Activated T-helper 1 cell treated with anti-CD3 and anti-CD28 coated beads, Interleukin-2, amount 50 U/mL, for 16 hours (primary cell): ENCODE measurements at regions not wholly inside any gene's neighbourhood (a gene's known extent, or its start where the extent isn't known, plus 50 kb on each side); places are given as distances from the start of the nearest gene placed in this dataset.

Experiments
- DNase-seq, 2 donors: peaks; one replicate each; pipeline ENCODE4 v3.0.0-alpha.2; 2020; ENCODE audit warnings: low read depth in 1 of 2, low spot score in 1 of 2

DNA sequence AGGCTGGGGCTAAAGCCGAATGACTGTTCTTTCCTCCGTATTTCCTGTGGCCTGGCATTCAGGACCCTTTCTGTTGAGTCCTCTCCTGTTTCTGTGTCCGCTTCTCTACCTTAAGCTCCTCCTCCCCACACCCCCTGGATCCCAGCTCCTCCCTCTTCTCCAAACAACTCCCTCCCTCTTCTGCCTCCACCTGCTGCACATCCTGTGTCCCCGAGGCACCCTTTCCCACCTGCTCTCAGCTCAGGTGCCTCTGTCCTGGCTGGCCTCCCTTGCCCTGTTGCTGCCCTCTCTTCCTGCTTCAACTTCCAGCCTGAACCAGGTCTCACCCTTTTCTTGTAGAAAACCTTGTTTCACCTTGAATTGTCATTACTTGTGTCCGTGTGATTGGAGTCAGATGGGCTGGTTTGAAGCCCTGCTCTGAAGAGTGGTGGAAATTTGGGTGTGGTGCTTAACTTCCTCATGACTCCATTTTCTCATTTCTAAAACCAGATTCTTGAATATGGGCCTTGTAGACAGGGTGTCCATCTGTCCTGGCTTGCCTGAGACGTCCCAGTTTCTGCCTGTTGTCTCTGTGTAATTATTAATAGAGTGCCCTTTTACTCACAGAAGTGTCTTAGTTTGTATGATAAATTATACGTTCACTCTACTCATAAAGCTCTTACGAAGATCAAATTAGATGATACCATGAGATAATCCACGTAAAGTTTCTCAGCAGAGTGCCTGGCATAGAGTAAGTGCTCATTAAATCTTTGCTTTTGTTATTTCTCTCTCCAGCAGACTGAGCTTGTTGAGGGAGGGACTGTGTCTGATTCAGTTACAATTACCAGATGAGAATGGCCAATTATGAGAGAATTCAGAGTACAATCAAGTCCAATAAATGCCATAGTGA is 58.9 kb upstream of the TRABD2B start:
- no peak for DNase-seq

DNA sequence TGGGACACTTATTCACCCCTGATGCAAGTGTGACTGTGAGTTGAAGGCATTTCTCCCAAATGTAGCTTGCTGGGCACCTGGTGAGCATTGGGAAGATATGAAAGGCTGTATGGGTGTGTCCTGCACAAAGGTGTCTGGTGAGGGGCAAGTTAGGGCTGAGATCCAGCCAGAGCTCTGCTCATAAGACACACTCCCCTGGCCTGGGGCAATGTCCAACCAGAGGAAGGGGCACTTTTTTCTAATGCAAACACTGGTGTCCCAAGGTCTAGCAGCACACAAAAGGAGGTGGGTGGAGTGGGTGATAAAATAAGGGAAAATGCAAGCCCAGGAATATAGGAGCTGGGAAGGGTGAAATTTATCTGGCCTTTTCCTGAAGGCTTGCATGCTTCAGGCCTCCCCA is 57.0 kb upstream of the TRABD2B start:
- no peak for DNase-seq

- no peak for DNase-seq
Measured at GRCh38 chr1:48052923-48053291, 55.7 kb upstream of the TRABD2B start.

GRCh38 chr1:48051466-48052126 is 54.4 kb upstream of the TRABD2B start:
- no peak for DNase-seq

DNA sequence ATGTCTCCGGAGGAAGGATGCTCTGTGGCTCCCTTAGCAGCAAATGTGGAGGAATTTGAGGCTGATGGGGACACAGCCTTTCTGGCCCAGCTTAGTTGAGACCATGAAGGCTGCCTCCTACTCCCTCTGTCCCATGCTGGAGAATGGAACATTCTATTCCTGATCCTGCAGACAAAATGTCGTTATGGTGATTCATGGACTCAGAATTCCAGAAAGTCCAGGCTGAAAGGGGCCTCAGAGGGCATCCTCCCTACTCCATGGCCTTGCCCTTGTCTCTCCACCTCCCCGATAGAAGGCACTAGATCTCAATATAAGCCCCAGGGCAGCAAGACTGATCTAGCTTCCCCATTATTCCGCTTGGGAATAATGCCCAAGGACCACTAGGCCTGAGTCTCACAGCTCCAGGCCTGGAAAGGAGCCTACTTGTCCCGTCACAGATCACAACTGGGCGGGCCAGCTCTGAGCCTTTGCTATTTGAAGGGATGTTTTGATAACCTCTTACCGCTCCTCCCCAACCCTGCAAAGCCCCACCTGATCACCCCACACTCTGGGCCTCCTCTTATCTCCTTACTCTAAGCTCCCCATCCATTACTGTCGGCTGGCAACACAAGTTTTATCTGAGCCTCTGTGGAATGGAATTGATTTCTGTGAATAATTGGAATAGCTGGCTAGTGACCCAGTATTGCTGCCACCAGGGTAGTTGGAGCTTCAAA is 52.8 kb upstream of the TRABD2B start:
- no peak for DNase-seq

- DNase-seq, result no peak
Measured at GRCh38 chr1:48048980-48049379, 51.8 kb upstream of the TRABD2B start.

- DNase-seq, result no peak
Measured at GRCh38 chr1:48048064-48048463, 50.9 kb upstream of the TRABD2B start.

- no peak for DNase-seq
Measured at GRCh38 chr1:48047116-48047515, 49.9 kb upstream of the TRABD2B start.
